Lower leg skin (tissue), 4 donors: ENCODE measurements at regions not wholly inside any gene's neighbourhood (a gene's known extent, or its start where the extent isn't known, plus 50 kb on each side); places are given as distances from the start of the nearest gene placed in this dataset.

Experiments used
- DNase-seq, 2 donors: peaks; one replicate each; pipeline ENCODE4 v3.0.0-alpha.2; 2019; ENCODE audit warnings: low spot score in 2 of 2
- H3K4me3 ChIP-seq: fragments of 200-600 bp; sonication (generic); 2 replicates; pipeline ENCODE4 v1.5.1; 2017; ENCODE audit warnings: mild to moderate bottlenecking, low read depth; ENCODE audit not compliant: poor library complexity, severe bottlenecking
- POLR2A ChIP-seq, 2 donors: fragments of 450-650 bp; IDR thresholded peaks; one replicate each; pipeline ENCODE4 v1.6.1; 2016 to 2017; ENCODE audit warnings: antibody characterized with exemption in 2 of 2, mild to moderate bottlenecking in 1 of 2, moderate library complexity in 1 of 2
- WGBS, 2 donors: methylation state at CpG; one replicate each; pipeline ENCODE4 v1.1.5; 2018; 5-methylcytosine and 5-hydroxymethylcytosine counted together
- intact Hi-C: fragments of 100-400 bp; cut with DNase I; formaldehyde crosslinking; loops from one replicate; pipeline ENCODE4 v1.15.0; 2023; ENCODE audit warnings: low total_unique reads
- TF ChIP-seq, protein P1 (sequence below), 3 donors: fragments of 450-650 bp; IDR thresholded peaks; one replicate each; pipeline ENCODE4 v1.5.1; 2016; ENCODE audit warnings: antibody characterized with exemption in 3 of 3, mild to moderate bottlenecking in 3 of 3, moderate library complexity in 2 of 3

DNA sequence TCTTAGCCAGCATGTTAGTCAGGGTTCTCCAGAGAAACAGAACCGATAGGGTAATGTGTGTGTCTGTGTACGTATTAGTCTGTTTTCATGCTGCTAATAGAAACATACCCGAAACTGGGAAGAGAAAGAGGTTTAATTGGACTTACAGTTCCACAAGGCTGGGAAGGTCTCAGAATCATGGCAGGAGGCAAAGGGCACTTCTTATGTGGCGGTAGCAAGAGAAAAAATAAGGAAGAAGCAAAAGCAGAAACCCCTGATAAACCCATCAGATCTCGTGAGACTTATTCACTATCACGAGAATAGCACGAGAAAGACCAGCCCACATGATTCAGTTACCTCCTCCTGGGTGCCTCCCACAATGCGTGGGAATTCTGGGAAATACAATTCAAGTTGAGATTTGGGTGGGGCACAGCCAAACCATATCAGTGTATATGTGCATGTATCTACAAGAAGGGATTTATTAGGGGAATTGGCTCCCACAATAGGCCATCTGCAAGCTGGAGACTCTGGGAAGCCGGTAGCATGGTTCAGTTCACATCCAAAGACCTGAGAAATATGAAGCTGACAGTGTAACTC is 173.7 kb upstream of the NECTIN1 start:
- TF ChIP-seq POLR2A (IDR thresholded peaks at IDR 0.05): no peak
- TF ChIP-seq, protein P1, sequence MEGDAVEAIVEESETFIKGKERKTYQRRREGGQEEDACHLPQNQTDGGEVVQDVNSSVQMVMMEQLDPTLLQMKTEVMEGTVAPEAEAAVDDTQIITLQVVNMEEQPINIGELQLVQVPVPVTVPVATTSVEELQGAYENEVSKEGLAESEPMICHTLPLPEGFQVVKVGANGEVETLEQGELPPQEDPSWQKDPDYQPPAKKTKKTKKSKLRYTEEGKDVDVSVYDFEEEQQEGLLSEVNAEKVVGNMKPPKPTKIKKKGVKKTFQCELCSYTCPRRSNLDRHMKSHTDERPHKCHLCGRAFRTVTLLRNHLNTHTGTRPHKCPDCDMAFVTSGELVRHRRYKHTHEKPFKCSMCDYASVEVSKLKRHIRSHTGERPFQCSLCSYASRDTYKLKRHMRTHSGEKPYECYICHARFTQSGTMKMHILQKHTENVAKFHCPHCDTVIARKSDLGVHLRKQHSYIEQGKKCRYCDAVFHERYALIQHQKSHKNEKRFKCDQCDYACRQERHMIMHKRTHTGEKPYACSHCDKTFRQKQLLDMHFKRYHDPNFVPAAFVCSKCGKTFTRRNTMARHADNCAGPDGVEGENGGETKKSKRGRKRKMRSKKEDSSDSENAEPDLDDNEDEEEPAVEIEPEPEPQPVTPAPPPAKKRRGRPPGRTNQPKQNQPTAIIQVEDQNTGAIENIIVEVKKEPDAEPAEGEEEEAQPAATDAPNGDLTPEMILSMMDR (IDR thresholded peaks at IDR 0.05): no peak
- no peak for DNase-seq
- WGBS, 2 donors: 74 to 75% methylated on average over 9 of the region's 9 CpGs
- intact Hi-C loops: no loop called here
- no peak overlapping the region for H3K4me3 ChIP-seq

DNA sequence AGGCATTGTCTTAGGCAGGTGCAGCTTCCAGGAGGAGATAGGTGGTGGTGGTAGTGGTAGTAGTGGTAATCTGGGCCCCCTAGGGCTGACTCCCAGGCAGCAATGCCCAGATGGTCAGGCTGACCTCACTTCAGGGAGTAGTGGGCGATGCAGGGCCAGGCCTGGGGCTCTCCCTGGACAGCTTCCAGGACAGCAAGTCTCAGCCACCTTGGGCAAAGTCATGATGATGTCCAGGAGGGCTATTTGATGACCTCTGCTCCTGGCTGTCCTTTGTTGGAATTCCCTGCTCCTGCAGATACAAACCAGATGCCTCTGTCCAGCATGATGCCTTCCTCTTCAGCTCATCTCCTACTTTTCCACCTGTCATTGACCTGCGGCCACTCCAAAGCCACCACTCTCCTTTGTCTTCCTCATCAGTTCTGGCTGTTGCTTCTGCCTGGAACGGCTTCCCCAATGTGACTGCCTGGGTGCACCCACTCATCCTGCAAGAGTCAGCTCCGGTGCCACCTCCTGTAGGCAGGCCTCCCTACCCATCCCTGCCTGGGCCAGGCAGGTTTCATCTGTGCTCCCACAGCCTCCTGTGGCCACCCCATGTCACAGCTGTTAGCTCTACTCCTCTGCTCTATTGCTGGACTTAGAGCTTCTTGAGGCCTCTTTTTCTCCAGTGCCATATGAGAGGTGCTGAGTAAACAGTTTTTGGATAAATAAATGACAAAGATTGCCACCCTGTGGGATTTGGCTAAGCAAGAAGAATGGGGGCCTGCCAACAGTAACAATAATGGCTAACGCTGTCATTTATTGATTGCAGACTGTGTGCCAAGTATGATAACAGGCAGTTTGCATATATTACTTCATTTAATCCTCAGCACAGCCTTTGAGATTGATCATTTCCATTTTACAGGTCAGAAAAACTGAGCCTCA is 172.9 kb upstream of the NECTIN1 start:
- DNase-seq: no peak
- WGBS, 2 donors: 87% methylated on average over 5 of the region's 5 CpGs
- no peak overlapping the region for H3K4me3 ChIP-seq
- TF ChIP-seq POLR2A (IDR thresholded peaks at IDR 0.05): no peak
- TF ChIP-seq, protein P1 (IDR thresholded peaks at IDR 0.05): no peak
- intact Hi-C loops: no loop called here

DNA sequence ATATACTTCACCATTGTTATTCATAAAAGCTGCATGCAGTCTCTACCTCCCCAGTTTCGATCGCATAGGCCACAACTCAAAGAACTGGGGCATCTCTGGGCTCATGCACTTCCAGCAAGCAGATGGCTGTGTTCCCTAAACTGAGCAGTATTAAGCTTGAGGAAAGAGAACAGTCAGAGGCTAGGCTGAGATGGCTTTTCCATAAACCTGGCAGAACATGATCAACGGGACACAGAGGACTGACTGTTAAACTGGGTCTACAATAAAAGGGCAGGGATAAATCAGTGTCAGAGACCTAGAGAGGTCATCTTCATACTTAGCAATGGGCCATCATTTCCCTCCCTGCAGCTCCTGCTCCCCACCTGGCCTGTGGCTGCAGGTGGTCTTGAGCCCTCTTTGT is 171.0 kb upstream of the NECTIN1 start:
- TF ChIP-seq, protein P1 (IDR thresholded peaks at IDR 0.05): no peak
- TF ChIP-seq POLR2A (IDR thresholded peaks at IDR 0.05): no peak
- DNase-seq: no peak
- no peak overlapping the region for H3K4me3 ChIP-seq
- 64 to 77% methylated on average over 3 of the region's 3 CpGs for WGBS, 2 donors
- intact Hi-C loops: no loop called here

DNA sequence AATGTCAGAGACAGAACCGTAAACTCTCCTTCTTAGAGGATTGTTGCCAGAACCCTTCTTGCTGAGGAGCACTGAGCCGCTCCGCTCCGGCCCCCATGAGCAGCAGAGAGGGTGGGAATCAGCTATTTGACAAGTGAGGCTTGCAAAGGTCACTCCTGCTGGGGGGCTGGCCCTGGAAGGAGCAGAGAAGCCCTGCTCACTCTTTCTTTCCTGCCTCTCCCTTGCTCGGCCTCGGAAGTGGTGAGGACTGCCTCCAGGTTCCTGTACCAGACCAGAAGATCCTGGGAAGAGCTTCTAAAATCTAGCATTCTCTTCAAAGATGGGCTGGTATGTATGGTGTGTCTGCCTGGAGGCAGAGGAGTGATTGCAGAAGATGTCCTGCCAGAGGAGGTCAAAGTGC is 168.6 kb upstream of the NECTIN1 start:
- WGBS, 2 donors: 89 to 93% methylated on average over 6 of the region's 6 CpGs
- DNase-seq: no peak
- H3K4me3 ChIP-seq: no peak overlapping the region
- no peak for TF ChIP-seq POLR2A (IDR thresholded peaks at IDR 0.05)
- TF ChIP-seq, protein P1 (IDR thresholded peaks at IDR 0.05): no peak
- intact Hi-C loops: no loop called here

DNA sequence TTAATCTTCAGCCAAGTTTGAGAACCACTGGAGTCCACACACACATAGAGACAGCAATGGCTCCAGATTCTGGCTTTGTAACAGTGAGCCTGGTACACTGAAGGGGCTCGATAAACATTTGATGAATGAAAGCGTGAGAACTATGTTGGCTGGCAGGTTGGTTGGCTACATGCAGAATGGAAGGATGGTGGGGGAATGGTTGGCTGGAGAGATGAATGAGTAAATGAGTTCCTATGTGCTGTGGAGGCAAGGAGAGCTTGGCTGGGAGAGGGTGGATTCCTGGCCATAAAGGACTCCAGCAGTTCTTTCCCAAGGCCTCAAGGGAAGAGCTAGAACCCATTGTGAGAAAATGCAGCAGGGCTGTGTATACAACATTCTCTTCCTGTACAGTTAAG is 168.0 kb upstream of the NECTIN1 start:
- no peak for DNase-seq
- intact Hi-C loops: no loop called here
- TF ChIP-seq, protein P1 (IDR thresholded peaks at IDR 0.05): no peak
- no peak for TF ChIP-seq POLR2A (IDR thresholded peaks at IDR 0.05)
- H3K4me3 ChIP-seq: no peak overlapping the region
- 47 to 72% methylated on average over 2 of the region's 2 CpGs for WGBS, 2 donors
